IPS-18a (cell line): ENCODE measurements at regions not wholly inside any gene's neighbourhood (a gene's known extent, or its start where the extent isn't known, plus 50 kb on each side); places are given as distances from the start of the nearest gene placed in this dataset.

Source experiments
- H3K27ac ChIP-seq: one replicate; pipeline ENCODE4 v1.5.1; 2013; ENCODE audit warnings: low read length
- H3K27me3 ChIP-seq: one replicate; pipeline ENCODE4 v1.6.1; 2013; ENCODE audit warnings: mild to moderate bottlenecking, low read length; ENCODE audit not compliant: control insufficient read depth, insufficient read depth
- H3K36me3 ChIP-seq: one replicate; pipeline ENCODE4 v1.6.1; 2013; ENCODE audit warnings: low read depth, low read length; ENCODE audit not compliant: control insufficient read depth
- H3K4me1 ChIP-seq: one replicate; pipeline ENCODE4 v1.6.1; 2013; ENCODE audit warnings: low read depth, low read length; ENCODE audit not compliant: control insufficient read depth
- H3K4me3 ChIP-seq: one replicate; pipeline ENCODE4 v1.5.1; 2013; ENCODE audit warnings: low read length
- H3K9ac ChIP-seq: one replicate; pipeline ENCODE4 v1.6.1; 2013; ENCODE audit warnings: mild to moderate bottlenecking, low read length, moderate library complexity
- H3K9me3 ChIP-seq: one replicate; pipeline ENCODE4 v1.6.1; 2013; ENCODE audit warnings: low read depth, low read length; ENCODE audit not compliant: control insufficient read depth

GRCh38 chr14:83548061-83548839, 1981.7 kb upstream of the FLRT2 start:
- Histone ChIP-seq H3K27ac (no peak overlapping the region), H3K4me1 (no peaks in the 10 kb centered on the region), H3K27me3 (no peaks in the 10 kb centered on the region), H3K4me3 (no peak overlapping the region), H3K9ac (no peak overlapping the region), H3K36me3 (no peaks in the 10 kb centered on the region), H3K9me3 (no peaks in the 10 kb centered on the region)

DNA sequence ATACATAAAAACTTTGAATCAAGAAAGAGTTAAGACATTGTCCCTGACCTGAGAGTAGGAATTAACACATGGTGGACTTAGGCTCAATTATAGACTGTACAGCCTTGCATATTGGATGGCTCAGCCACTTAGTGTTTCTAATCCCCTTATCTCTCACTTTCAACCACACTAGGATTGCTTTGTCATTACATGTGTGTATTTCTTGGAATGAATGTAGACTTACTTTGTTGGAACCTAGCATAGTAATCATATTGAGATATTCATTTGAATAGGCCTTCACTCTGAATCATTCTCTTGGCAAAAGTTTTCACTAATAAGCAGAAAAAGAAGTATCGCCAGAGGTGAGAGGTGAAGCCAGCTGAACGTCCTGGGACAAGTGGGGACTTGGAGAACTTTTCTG, 1973.9 kb upstream of the FLRT2 start:
- H3K27ac ChIP-seq: no peak overlapping the region
- H3K4me3 ChIP-seq: no peak overlapping the region
- H3K27me3 ChIP-seq: no peaks in the 10 kb centered on the region
- no peak overlapping the region for H3K9ac ChIP-seq
- H3K4me1 ChIP-seq: no peaks in the 10 kb centered on the region
- H3K9me3 ChIP-seq: no peaks in the 10 kb centered on the region
- H3K36me3 ChIP-seq: no peaks in the 10 kb centered on the region

- H3K36me3 ChIP-seq: no peaks in the 10 kb centered on the region
- no peak overlapping the region for H3K27ac ChIP-seq
- H3K9ac ChIP-seq: no peak overlapping the region
- no peaks in the 10 kb centered on the region for H3K9me3 ChIP-seq
- no peak overlapping the region for H3K4me3 ChIP-seq
- no peaks in the 10 kb centered on the region for H3K27me3 ChIP-seq
- H3K4me1 ChIP-seq: no peaks in the 10 kb centered on the region
Measured at GRCh38 chr14:83556746-83557453, 1973.0 kb upstream of the FLRT2 start.

DNA sequence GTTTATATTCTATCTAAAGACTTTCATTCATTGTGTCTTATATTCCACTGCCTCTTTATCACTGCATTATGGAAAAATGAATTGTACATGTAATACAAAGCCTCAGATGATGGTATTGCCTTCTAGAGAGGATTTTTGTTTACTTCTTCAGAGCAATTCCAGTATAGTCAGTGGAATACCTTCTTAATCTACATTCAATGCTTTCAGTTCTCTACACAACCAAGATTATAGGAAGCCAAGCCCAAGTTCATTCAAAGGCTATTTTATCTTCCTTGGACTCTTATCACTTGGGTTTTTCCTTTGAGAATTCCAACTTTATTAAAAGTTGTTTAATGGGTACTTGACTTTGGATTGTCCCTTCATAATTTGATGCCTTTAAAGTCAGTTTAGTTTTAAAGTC, 1971.0 kb upstream of the FLRT2 start:
- H3K4me1 ChIP-seq: no peaks in the 10 kb centered on the region
- no peaks in the 10 kb centered on the region for H3K27me3 ChIP-seq

DNA sequence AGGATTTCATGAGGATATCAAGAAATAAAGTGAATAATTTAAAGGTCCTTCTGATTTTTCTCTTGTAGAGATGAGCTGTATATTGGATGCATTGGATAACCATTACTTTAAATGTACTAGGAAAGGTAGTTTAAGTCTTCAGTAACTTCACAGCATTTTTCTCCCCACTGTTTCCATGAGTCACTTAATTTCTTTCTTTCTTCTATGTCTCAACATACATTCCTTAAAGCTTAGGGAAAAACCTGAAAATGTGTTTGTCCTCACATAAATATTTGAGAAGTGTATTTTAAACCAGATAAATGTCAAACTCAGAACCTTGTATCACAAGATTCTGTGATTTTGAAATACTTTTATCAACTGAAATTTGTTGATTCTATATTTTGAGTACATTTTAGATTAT, 1970.2 kb upstream of the FLRT2 start:
- no peak overlapping the region for H3K4me3 ChIP-seq
- no peaks in the 10 kb centered on the region for H3K9me3 ChIP-seq
- no peaks in the 10 kb centered on the region for H3K4me1 ChIP-seq
- H3K27me3 ChIP-seq: no peaks in the 10 kb centered on the region
- H3K36me3 ChIP-seq: no peaks in the 10 kb centered on the region
- no peak overlapping the region for H3K27ac ChIP-seq
- no peak overlapping the region for H3K9ac ChIP-seq

More for the DNA sequence above, 1971.0 kb upstream of the FLRT2 start:
- Histone ChIP-seq H3K36me3 (no peaks in the 10 kb centered on the region), H3K4me3 (no peak overlapping the region), H3K27ac (no peak overlapping the region), H3K9me3 (no peaks in the 10 kb centered on the region), H3K9ac (no peak overlapping the region)

DNA sequence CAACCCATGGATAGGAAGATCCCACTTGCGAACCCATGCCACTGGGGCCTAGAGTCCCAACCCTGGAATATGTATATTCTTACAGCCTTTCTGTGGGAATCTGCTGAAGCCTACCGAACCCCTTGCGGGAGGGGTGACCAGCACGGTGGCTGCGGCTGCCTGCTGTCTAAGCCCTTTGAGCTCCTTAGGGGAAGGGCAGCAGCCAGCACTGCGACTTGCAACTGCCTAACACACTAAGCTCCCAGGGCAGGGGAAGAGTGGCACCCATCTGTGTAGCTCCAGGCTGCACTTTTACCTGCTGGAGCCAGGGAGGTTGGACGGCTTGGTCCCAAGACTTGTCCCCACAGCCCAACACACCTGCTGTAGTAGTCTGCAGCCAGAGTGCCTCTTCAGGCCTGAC, 1968.7 kb upstream of the FLRT2 start:
- H3K9ac ChIP-seq: no peak overlapping the region
- H3K27ac ChIP-seq: no peak overlapping the region
- H3K9me3 ChIP-seq: no peaks in the 10 kb centered on the region
- H3K36me3 ChIP-seq: no peaks in the 10 kb centered on the region
- H3K27me3 ChIP-seq: no peaks in the 10 kb centered on the region
- H3K4me1 ChIP-seq: no peaks in the 10 kb centered on the region
- no peak overlapping the region for H3K4me3 ChIP-seq

GRCh38 chr14:83566567-83566966, 1963.4 kb upstream of the FLRT2 start:
- Histone ChIP-seq H3K9me3 (no peaks in the 10 kb centered on the region), H3K4me1 (no peaks in the 10 kb centered on the region)

GRCh38 chr14:83568141-83568540, 1961.8 kb upstream of the FLRT2 start:
- Histone ChIP-seq H3K4me3 (no peak overlapping the region), H3K4me1 (no peaks in the 10 kb centered on the region), H3K9ac (no peak overlapping the region), H3K9me3 (no peaks in the 10 kb centered on the region), H3K36me3 (no peaks in the 10 kb centered on the region), H3K27me3 (no peaks in the 10 kb centered on the region), H3K27ac (no peak overlapping the region)

More at GRCh38 chr14:83566567-83566966, 1963.4 kb upstream of the FLRT2 start:
- Histone ChIP-seq H3K27ac (no peak overlapping the region), H3K27me3 (no peaks in the 10 kb centered on the region), H3K36me3 (no peaks in the 10 kb centered on the region), H3K4me3 (no peak overlapping the region), H3K9ac (no peak overlapping the region)

DNA sequence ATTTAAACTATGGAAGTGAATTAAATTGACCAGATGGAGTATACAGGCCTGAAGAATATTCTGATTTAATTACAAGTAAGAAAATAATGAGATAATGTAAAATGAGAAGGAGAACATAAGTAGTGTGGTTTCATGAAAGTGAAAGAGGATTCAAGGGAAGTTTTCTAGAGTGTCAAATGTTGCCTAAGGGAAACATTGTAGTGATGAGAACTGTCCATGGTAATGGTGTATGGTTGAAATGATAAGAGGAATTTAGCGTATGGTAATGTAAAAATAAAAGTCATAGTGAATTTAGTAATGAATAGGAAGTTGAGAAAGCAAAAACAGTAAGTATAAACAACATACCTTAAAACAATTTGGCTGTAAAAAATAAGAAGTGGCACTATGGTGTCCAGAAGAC, 1954.6 kb upstream of the FLRT2 start:
- no peaks in the 10 kb centered on the region for H3K36me3 ChIP-seq
- no peak overlapping the region for H3K27ac ChIP-seq
- no peaks in the 10 kb centered on the region for H3K9me3 ChIP-seq
- H3K9ac ChIP-seq: no peak overlapping the region
- no peaks in the 10 kb centered on the region for H3K4me1 ChIP-seq
- H3K4me3 ChIP-seq: no peak overlapping the region
- no peaks in the 10 kb centered on the region for H3K27me3 ChIP-seq

DNA sequence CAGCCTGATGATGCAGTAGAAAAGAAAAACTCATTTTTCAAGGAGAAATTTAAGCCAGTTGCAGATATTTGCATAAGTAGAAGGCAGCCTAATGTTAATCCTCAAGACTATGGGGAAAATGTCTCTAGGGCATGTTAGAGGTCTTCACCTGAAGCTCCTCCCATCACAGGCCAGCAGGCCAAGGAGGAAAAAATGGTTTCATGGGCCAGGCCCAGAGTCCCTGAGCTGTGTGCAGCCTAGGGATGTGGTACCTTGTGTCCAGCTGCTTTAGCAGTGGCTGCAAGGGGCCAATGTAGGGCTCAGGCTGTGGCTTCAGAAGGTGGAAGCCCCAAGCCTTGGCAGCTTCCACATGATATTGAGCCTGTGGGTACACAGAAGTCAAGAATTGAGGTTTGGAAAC, 1946.7 kb upstream of the FLRT2 start:
- Histone ChIP-seq H3K4me1 (no peaks in the 10 kb centered on the region), H3K9me3 (peaks cover 6% of the 10 kb centered on the region), H3K27me3 (no peaks in the 10 kb centered on the region), H3K9ac (no peak overlapping the region), H3K27ac (no peak overlapping the region), H3K4me3 (no peak overlapping the region), H3K36me3 (no peaks in the 10 kb centered on the region)

DNA sequence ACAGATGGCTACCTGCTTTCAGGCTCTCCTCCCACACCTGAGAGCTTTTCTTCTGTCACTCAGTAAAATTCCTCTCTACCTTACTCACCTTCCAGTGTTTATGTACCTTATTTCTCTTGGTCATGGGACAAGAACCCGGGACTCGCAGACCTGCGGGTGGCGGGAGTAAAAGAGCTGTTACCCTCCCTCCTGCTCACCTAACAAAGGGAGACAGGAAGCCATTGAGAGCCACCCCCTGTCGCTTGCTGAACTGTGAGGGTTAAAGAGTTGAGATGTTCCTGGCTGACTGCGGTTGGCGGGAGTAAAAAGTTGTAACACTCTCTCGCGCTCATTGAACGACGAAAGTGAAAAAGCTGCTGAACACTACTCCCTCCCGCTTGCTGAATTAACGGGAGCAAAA, 1935.1 kb upstream of the FLRT2 start:
- H3K4me1 ChIP-seq: no peaks in the 10 kb centered on the region
- no peak overlapping the region for H3K4me3 ChIP-seq
- H3K27me3 ChIP-seq: no peaks in the 10 kb centered on the region
- no peak overlapping the region for H3K9ac ChIP-seq
- no peaks in the 10 kb centered on the region for H3K9me3 ChIP-seq
- no peaks in the 10 kb centered on the region for H3K36me3 ChIP-seq
- H3K27ac ChIP-seq: no peak overlapping the region

DNA sequence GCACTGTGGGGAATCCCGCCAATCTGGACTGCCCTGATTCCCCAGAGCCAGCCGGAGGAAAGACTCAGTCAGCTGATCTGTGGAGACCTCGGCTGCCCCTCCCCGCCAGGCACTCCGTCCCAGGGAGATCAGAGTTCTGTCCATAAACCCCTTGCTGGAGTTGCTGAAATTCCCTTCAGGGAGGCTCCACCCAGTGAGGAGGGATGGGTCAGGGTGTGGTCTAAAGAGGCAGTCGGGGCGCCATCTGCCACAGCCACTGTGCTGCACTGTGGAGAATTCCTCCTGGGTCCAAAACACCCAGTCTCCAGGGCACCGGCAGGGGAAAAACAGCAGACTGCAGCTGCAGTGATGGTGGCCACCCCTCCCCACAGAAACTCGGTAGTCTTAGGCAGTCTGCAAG, 1922.3 kb upstream of the FLRT2 start:
- no peaks in the 10 kb centered on the region for H3K9me3 ChIP-seq
- H3K27me3 ChIP-seq: no peaks in the 10 kb centered on the region
- no peak overlapping the region for H3K4me3 ChIP-seq
- H3K36me3 ChIP-seq: no peaks in the 10 kb centered on the region
- no peak overlapping the region for H3K27ac ChIP-seq
- no peak overlapping the region for H3K9ac ChIP-seq
- no peaks in the 10 kb centered on the region for H3K4me1 ChIP-seq
